Uterus (tissue), 2 donors: ENCODE measurements at regions not wholly inside any gene's neighbourhood (a gene's known extent, or its start where the extent isn't known, plus 50 kb on each side); places are given as distances from the start of the nearest gene placed in this dataset.

Source experiments
- POLR2A ChIP-seq, 2 donors: fragments of 450-650 bp; IDR thresholded peaks; one replicate each; pipeline ENCODE4 v1.6.1; 2016; ENCODE audit warnings: antibody characterized with exemption in 2 of 2, mild to moderate bottlenecking in 1 of 2, moderate library complexity in 1 of 2
- TF ChIP-seq, protein P1 (sequence below), 4 experiments: fragments of 200-600 bp in 2 of 4; fragments of 450-650 bp in 2 of 4; sonication (generic) in 2 of 4; IDR thresholded peaks; one replicate each; pipeline ENCODE4 v1.5.1; 2016 to 2019; ENCODE audit warnings: antibody characterized with exemption in 4 of 4, mild to moderate bottlenecking in 2 of 4, moderate library complexity in 1 of 4

DNA sequence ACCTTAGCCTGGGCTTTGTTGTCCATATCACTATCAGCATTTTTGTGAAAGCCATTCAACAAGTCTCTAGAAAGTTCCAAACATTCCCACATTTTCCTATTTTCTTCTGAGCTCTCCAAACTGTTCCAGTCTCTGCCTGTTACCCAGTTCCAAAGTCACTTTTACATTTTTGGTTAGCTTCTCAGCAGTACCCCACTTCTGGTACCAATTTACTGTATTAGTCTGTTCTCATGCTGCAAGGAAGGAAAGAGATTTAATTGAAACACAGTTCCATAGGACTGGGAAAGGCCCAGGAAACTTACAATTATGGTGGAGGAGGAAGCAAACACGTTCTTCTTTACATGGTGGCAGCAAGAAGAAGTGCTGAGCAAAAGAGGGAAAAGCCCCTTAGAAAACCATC, 247.2 kb upstream of the B3GALT2 start:
- TF ChIP-seq, protein P1, sequence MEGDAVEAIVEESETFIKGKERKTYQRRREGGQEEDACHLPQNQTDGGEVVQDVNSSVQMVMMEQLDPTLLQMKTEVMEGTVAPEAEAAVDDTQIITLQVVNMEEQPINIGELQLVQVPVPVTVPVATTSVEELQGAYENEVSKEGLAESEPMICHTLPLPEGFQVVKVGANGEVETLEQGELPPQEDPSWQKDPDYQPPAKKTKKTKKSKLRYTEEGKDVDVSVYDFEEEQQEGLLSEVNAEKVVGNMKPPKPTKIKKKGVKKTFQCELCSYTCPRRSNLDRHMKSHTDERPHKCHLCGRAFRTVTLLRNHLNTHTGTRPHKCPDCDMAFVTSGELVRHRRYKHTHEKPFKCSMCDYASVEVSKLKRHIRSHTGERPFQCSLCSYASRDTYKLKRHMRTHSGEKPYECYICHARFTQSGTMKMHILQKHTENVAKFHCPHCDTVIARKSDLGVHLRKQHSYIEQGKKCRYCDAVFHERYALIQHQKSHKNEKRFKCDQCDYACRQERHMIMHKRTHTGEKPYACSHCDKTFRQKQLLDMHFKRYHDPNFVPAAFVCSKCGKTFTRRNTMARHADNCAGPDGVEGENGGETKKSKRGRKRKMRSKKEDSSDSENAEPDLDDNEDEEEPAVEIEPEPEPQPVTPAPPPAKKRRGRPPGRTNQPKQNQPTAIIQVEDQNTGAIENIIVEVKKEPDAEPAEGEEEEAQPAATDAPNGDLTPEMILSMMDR (IDR thresholded peaks at IDR 0.05), result no peak
- no peak for TF ChIP-seq POLR2A (IDR thresholded peaks at IDR 0.05)
